ENCODE measurements at regions not wholly inside any gene's neighbourhood (a gene's known extent, or its start where the extent isn't known, plus 50 kb on each side); places are given as distances from the start of the nearest gene placed in this dataset.

DNA sequence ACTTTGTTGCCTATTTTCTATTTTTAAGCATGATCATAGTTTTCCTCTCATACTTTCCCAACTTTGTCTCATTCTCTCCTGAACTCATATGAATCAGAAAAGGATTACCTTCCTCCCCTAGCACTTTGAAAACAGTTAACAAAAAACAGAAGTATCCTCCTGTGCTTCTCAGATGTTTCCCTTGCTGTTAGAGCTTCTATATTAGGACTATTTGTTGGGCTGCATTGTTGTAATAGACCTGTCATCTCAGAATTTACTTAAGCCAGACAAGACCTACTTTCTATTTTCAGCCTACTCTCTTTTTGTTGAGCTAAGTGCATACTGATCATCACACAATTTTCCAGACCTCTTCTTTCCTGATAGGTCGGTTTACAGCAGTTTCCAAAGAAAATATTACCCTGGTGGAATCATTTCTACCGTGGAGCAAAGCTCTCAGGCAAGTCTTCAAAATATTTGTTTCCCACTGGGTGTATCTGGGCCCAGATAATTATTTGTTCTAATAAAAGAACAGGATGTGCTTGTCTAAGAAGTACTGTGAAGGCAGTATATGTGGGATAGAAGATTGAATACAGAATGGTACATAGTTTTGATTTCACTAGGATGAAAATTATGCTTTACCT is 411.9 kb upstream of the KLF6 start:
- DNase-seq (ENCODE audit: low spot score), result no peak

DNA sequence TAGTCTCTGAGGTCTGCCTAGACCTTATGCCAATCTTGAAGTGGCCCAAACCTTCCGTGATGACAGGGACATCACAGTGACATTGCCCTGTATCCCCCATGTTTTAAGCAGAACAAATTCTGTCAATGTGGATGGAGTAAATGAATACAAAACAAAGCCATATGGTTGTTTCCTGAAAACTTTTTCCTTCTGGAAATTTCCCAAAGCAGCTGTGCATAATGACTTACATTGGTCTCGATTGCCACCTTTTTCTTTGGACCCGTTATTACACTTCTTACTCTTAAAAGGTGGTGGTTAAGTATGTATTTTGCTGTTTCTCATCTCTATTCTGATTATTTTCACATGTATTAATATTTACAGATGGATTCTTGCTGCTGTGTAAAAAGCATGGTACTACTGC is 411.2 kb upstream of the KLF6 start:
- DNase-seq (ENCODE audit: low spot score), result no peak

DNA sequence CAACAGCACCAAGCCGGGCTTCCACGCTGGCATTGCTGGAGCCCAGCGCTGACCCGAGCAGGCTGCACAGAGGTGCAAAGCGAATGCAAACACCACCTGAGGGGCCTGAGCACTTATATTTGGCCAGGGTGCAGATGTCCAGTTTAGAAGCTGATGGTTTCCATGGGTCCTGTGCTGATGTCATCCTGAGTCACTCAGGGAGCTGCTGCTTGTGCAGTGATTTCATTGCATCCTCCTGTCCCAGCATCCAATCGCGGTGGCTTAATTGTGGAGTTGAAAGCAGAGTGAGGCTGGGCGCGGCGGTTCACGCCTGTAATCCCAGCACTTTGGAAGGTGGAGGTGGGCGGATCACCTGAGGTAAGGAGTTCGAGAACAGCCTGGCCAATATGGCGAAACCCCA is 410.2 kb upstream of the KLF6 start:
- peak; percentile 60 for DNase-seq (ENCODE audit: low spot score)

DNA sequence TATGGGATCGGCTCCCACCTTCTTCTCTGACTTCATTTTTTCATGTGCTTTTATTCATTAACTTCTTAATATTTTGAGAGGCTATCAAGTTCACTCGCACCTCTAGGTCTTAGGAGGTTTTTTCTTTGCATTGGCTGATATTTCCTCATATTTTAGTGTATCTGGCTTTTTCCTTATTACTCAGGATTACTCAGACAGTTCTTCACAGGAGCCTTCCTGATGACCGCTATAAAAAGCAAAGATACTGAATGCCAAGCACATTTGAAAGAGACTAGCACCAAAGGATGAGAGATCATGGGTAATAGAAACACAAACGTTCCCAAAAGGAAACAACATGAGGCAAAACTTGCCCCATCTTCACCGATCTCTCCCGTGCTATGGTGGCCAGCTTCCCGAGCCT is 409.2 kb upstream of the KLF6 start:
- DNase-seq (ENCODE audit: low spot score), result peak; percentile 5

DNA sequence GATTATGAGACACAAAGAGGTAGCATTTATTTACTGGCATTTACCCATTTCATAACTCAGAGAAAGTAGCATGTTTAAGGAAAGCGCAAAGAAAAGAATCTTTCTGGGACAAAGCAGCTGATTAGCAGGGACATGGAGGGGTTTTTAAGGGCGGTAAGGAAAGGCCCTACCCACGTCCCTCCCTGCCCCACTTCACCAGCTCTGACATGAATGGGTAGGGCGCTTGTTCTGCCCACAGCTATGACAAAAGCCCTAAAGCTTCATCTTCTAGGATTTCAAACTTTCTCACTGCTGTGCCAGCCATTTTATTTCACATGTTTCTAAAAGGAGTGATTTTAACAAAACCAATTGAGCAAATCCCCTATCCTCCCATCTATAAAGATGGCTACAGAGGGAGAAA is 406.9 kb upstream of the KLF6 start:
- no peak for DNase-seq (ENCODE audit: low spot score)

DNA sequence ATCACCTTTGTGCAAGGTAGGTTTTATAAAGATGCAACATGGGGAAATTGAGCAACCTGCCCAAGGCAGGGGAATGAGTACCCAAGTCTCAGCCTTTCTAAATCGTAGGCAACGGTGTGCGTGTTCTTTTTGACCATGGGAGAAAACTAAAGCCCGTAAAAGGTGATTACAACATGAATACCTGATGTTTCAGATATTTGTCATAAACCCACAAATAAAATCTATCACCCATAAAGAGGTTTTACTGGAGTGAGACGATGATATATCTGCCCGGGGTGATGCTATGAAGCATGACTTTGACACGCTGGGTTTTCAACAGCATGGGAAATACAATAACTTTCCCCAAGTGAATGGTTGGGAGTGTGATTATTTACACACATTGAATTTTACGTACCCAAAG is 406.3 kb upstream of the KLF6 start:
- DNase-seq (ENCODE audit: low spot score), result no peak

DNA sequence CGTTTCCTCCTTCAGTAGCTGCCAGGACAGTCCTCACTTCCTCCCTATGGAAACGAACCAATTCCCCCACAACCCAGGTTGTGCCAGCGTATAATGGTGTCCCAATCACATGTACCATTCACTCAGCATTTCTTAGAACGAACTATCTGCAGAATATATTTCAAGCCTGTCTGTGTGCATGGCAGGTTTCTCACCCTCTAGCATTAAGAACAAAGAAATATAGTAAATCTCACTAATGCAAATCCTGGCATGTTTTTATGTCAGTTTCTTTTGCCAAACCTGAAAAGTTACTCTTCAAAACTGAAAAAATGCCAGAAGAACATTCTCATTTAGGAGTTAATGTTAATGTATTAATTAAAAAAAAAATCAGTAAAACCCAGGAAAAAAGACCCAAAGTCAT is 405.9 kb upstream of the KLF6 start:
- DNase-seq (ENCODE audit: low spot score), result no peak

DNA sequence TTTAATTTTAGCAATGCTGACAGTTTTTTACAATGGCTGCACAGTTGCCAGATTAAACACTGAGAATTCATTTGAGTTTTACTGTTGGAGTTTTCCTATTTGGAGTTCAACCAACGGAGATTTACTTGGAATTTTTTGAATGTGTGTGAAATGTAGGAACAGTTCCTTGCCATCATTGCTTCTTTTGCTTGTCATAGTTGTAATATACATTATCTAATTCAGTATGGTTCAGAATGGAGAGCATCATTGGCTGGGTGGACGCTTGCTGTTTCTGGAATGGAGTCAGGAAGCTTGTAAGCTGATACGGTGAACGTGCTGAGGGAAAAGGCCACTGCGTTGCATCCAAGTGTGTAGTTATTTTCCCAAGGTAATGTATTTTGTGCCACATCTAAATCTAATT is 404.3 kb upstream of the KLF6 start:
- no peak for DNase-seq (ENCODE audit: low spot score)

DNA sequence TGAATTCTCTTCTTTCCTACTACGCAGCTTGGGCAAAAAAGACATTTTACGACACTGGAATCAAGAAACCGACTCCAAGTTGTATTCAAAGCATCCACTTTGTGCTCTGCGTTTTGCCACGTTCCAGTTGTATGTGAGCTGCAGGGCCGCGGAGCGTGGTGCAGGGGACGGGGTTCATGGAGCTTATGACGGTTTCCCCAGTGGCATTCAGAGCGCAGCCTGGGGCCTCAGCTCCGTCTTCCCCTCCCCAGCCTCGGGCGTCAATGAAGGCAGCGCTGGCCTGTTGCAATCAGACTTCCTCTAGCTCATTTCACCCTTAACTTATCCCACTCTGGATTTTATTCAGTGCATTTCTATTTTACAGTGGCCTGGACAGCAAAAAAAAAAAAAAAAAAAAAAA is 403.4 kb upstream of the KLF6 start:
- DNase-seq (ENCODE audit: low spot score), result no peak

DNA sequence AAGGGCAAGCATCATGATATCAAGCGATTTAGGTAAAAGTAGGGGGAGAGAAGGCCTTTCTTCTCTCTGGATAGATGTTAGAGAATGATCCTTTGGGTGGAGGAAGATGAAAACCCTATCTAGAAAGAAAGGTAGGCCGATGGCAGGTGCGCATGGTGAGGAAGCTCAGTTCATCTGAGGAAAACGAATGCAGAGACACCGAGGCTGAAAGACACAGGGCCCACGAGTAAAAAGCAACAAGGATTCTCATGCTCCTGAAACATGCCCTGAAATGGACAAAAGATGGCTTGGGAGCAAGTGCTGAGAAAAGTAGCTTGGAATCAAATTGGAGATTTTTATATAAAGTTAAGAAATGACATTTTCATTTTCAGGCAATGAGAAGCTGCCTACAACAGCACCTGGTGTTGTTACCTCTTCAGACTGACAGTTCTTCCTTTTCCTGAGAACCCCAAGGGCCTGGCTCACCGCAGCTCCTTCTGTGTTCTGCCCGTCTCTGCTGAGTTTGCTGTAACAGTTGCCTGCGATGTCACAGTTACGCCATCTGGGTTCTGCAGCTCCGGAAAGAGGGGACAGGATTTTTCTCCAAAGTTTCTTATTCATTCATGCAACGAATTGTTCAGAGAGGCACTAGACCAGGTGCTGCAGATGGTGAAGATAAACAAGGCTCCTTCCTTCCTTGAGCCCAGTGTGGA is 402.0 kb upstream of the KLF6 start:
- no peak for DNase-seq (ENCODE audit: low spot score)

DNA sequence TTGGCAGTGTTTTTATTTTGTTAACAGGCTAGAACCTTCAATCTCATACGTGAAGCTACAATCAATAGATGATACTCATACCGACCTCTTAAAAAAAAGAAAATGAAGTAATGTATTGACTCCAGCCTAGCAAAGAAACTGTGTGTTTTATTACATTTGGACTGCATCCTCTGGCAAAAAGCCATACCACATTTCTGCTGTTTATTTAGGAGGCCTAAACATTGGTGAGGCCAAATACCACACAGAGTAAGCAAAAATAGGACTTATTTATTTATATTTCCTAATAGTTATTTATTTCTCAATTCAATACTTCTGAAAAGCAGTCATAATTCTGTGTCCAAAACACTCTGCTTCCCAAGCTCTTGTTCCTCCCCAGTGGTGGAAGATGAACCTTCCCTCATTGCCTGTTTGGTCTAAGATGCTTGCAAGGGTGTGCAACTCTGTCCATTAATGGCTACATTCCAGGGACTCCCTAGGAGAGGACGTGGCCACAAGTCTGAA is 398.8 kb upstream of the KLF6 start:
- no peak for DNase-seq (ENCODE audit: low spot score)

DNA sequence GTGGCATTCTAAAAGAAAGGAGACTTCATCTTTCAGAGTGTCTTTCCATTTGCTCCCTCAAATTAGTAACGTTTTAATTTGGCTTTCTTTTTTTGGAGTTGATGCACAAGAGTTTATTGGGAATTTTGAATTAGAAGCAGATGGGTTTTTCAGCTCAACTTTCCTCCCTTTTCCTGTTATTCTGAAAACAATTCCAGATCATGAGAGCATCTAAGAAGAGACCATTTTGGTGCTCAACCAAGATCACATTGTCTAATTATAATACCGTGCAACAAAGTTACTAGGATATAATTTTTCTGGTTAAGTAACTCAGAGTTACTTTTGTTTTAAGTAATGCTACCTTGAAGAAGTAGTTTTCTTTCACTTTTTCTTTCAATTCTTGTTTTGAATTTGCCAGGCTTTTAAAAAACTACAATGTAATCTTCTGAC is 396.6 kb upstream of the KLF6 start:
- no peak for DNase-seq (ENCODE audit: low spot score)

DNA sequence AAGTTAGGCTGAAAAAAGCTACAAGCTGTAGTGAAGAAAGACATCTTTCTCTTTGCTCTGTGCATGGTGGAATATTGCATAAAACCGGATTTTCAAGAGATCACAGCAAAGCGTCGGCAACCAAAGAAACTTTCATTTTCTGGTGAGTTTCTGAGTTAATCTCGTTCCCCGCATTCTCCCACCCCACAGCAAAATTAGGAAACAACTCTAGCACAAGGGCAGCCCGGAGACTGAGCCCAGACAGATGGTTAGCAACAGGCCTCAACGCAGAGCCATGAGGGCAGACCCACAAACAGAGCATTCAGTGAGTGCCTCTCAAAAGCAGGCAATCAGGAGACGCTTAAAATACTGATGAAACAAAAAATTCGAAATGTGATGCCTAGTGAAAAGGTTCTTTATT is 396.1 kb upstream of the KLF6 start:
- DNase-seq (ENCODE audit: low spot score), result no peak

DNA sequence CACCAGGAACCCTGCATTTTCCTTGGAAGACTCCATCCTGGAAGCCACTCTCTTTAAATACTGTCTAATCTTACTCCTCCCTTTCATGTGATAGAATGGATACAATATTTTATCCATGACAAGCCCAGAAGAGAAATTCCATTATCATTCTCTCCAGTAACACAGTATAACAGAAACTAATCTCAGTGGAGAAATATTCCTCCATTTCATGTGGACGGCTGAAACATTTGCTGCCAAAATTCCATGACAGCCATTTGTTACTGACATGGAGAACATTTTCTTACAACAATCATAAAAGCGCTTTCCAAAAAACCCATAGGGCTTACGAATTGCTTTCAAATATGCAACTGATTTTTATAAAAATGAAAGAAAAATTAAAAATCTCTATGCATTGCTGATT is 392.8 kb upstream of the KLF6 start:
- DNase-seq (ENCODE audit: low spot score), result no peak

DNA sequence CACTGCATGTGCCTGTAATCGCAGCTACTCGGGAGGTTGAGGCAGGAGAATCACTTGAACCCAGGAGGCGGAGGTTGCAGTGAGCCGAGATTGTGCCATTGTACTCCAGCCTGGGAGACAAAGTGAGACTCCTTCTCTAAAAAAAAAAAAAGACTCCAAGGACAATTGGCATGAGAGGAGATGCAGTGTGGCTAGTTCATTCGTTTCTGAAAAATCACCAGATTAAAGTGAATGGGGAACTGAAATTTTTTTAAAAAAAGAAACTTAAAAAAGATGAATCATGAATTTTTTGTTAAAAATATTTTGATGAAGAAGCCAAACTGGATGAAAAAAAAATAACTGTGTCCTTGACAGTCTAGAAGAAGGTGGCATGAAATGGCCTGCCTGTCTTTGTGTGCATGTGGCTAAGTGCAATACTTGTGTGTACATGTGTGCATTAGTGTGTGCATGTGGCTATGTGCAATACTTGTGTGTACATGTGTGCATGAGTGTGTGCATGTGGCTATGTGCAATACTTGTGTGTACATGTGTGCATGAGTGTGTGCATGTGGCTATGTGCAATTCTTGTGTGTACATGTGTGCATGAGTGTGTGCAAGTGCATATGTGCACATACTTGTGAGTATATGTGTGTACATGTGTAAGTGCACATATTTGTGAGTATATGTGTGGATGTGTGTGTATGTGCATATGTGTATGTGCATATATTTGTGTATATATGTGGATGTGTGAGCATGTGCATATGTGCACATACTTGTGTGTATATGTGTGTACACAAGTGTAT is 391.7 kb upstream of the KLF6 start:
- no peak for DNase-seq (ENCODE audit: low spot score)

DNA sequence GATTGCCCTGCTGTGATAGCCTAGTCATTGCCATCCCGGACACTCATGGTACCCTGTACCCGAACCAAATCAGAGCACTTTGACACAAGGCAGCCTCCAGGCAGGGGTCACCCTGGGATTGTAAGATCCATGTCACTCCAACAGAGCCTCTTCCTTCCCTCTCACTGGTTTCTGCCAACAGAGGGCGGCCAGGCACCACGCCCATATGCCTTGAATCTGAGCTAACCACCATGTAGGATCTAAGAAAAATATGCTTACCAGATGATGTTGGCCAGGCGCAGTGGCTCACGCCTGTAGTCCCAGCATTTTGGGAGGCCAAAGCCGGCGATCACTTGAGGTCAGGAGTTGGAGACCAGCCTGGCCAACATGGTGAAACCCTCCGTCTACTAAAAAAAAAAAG is 389.2 kb upstream of the KLF6 start:
- DNase-seq (ENCODE audit: low spot score), result peak; percentile 16

DNA sequence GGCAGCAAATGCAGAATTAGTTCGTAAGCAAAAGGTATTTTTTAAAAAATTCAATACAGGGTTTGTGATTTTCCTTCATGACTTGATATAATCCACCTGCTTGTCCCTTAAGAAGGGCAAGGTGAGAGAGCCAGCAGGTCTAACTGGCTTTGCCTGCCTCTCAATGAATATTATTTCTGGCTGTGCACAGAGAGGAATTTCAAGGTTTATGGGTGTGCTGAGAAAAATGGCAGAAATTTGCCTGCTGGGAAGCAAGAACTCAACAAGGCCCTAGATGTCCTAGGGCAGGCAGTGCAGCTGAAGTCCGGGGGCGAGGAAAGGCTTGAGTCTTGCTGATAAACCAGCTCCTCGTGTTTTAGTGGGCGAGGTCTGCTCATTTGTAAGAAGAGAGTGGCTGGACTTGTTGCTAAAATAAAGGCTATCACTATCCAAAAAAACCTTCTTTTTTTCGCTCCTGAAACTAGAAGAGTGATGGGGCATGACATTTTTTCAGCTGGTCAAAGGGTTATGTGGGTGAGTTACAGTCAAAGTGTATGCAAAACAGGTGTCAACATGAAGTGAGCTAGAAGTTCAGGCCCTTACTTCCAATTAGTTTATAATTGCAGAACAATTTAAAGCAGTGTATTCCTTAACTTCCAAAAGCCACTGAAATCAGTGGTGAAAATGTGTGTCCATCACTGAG is 385.8 kb upstream of the KLF6 start:
- no peak for DNase-seq (ENCODE audit: low spot score)

DNA sequence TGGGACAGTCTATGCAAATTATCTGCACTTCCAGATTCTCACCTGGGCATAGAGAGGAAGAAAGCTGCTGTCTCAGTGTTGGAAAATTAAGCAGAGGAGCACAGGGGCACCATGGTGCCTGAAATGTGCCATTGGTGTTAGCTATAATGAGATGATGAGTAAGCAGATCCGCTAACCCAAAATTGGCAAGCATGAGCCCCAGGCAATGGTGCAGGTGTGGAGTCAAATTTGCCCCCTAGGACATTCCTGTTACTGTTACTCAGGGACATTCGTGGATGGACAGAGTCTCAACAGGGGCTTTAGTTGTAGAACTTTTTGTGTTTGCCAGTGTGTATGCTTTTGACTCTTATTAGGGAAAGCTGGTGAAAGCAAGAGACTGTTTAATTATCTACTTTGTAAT is 385.2 kb upstream of the KLF6 start:
- no peak for DNase-seq (ENCODE audit: low spot score)

DNA sequence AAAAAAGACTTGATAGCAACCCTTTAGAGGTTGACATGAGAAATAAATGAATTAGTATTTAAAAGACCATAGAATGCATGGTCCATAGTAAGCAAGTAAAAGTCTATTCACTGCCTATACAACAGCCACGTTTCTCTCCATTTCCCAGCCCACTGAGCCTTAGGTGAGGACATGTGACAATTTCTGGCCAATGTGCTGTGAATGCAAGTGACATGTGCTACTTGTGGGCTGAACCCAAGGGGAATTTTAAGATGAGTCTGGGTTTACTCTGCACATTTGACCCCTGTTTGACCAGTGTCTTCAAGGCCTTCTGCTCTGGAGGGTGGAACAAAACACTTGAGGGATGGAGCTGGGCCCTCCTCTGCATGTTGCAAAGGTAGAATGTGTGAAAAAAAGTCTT is 384.4 kb upstream of the KLF6 start:
- no peak for DNase-seq (ENCODE audit: low spot score)

DNA sequence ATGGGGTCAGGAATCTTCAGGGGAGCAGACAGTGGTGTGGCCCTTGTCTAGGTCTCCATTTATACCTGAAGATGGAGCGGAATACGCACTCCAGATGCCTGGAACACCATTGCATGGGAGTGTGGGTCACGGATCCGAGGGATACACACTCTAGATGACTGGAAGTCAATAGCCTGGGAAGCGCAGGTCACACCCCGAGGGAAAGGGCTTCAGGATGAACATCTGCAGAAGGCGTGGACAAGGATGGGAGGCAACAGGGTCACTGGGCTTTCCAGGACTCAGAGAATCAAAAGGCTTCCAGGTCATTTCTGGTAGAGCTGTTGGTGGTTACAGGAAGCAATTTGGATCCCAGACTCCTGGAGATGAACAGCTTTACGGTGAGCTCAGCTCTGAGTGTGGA is 382.2 kb upstream of the KLF6 start:
- DNase-seq (ENCODE audit: low spot score), result no peak

DNA sequence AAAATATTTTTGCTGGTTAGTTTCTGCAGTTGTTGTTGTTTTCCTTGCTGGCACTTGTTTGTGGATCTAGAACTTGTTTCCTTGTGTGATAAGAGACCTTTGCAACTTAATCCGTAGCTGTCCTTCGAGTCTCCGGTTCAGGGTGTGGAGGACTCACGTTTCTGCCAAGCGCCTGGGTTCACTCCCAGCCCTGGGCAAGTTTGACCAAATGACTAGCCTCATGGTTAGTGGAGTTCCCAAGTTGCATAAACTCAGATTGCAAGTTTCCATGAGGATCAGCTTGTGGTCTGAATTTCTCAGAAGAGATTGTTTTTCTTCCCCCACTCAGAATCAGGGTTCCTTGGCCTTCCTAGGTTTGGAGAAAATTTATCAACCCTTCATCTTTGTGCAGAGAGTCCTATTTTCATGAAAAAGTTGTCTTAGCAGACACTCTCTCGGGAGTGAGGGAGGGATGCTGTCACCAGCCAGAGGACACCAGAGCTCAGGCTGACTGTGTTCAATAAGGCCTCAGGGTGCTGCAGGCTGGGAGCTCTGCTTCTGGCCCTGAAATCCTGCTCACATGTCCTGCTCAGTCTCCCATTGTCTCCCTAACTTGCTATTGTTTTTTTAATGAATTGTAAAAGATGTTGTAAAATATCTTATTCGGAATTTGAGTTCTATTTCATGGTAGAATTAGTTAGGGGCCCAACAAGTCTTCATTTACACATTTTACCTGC is 377.7 kb upstream of the KLF6 start:
- DNase-seq (ENCODE audit: low spot score), result no peak

DNA sequence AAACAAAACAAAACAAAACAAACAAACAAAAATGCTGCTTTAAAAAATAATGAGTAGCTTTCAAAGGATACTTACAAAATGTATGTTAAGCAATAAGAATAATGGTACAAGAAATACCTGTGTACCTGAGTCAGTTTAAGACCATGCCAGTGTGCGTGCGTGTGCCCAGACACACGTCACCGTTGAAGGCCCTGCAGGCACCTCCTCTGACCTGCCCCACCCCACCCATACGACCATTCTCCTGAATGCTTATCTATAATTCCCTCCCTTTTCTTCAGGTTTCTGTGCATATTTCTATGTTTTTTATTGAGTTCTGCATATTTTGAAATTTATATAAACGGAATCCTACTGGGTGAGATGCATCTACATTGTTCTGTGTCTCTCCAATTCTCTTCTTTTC is 374.2 kb upstream of the KLF6 start:
- DNase-seq (ENCODE audit: low spot score), result no peak

Data from RKO (cell line).